WTC11 (cell line): ENCODE measurements at regions not wholly inside any gene's neighbourhood (a gene's known extent, or its start where the extent isn't known, plus 50 kb on each side); places are given as distances from the start of the nearest gene placed in this dataset.

Experiments used
- ATAC-seq: fragments of 200-7000 bp; cut with Tn5 transposase; 2 replicates; pipeline ENCODE4 v1.10.0; 2021; ENCODE audit warnings: mild to moderate bottlenecking, moderate library complexity
- CTCF ChIA-PET: fragments of 300-600 bp; sonication (Branson Sonifier 250); formaldehyde crosslinking; loops from one replicate; lab custom pipeline; 2021; ENCODE audit warnings: antibody characterized with exemption; lab: Charles Lee
- POLR2A ChIA-PET: fragments of 350-600 bp; sonication (Branson Sonifier 250); formaldehyde crosslinking; loops from one replicate; lab custom pipeline; 2021; ENCODE audit warnings: antibody characterized with exemption; lab: Charles Lee
- DNase-seq: peaks from one replicate; pipeline ENCODE4 v3.0.0; 2021; ENCODE audit warnings: low spot score
- H3K27ac Mint-ChIP-seq: 2 replicates; pipeline ENCODE4 v1.8.0; 2021; ENCODE audit warnings: mixed read lengths
- H3K27me3 Mint-ChIP-seq: 2 replicates; pipeline ENCODE4 v1.8.0; 2021; ENCODE audit warnings: low read depth, mild to moderate bottlenecking, moderate library complexity, mixed read lengths
- H3K36me3 Mint-ChIP-seq: 2 replicates; pipeline ENCODE4 v1.8.0; 2021; ENCODE audit warnings: mixed read lengths
- H3K4me1 Mint-ChIP-seq: 2 replicates; pipeline ENCODE4 v1.8.0; 2022; ENCODE audit warnings: mixed read lengths
- H3K4me3 Mint-ChIP-seq: 2 replicates; pipeline ENCODE4 v1.8.0; 2021; ENCODE audit warnings: mild to moderate bottlenecking, moderate library complexity, mixed read lengths
- H3K9me3 Mint-ChIP-seq: 2 replicates; pipeline ENCODE4 v1.8.0; 2021; ENCODE audit warnings: mixed read lengths
- CBFB ChIP-seq: sonication (generic); formaldehyde crosslinking; IDR thresholded peaks from 2 replicates; pipeline ENCODE4 v1.8.1; 2022; ENCODE audit warnings: mild to moderate bottlenecking, low read depth, missing genetic modification reagents
- CREB1 ChIP-seq: sonication (generic); formaldehyde crosslinking; IDR thresholded peaks from 2 replicates; pipeline ENCODE4 v1.8.0; 2023; ENCODE audit warnings: mild to moderate bottlenecking, missing genetic modification reagents
- CTCF ChIP-seq: fragments of 200-600 bp; IDR thresholded peaks from 2 replicates; pipeline ENCODE4 v1.8.0; 2022; ENCODE audit warnings: antibody characterized with exemption
- ELF4 ChIP-seq: sonication (generic); formaldehyde crosslinking; IDR thresholded peaks from 2 replicates; pipeline ENCODE4 v1.8.1; 2022; ENCODE audit warnings: low read depth, mild to moderate bottlenecking, moderate library complexity, missing genetic modification reagents
- FOXK1 ChIP-seq: sonication (generic); formaldehyde crosslinking; IDR thresholded peaks from 2 replicates; pipeline ENCODE4 v1.8.0; 2022; ENCODE audit warnings: mild to moderate bottlenecking, moderate library complexity, missing genetic modification reagents
- GABPB1 ChIP-seq: sonication (generic); formaldehyde crosslinking; IDR thresholded peaks from 2 replicates; pipeline ENCODE4 v1.8.1; 2023; ENCODE audit warnings: mild to moderate bottlenecking, missing genetic modification reagents
- GTF2I ChIP-seq: fragments of 250-450 bp; sonication (Bioruptor Pico); conservative IDR thresholded peaks from 2 replicates; pipeline ENCODE4 v1.4.0; 2021; ENCODE audit warnings: mild to moderate bottlenecking
- IRF2 ChIP-seq: sonication (generic); formaldehyde crosslinking; IDR thresholded peaks from 2 replicates; pipeline ENCODE4 v1.8.0; 2022; ENCODE audit warnings: low read depth, missing genetic modification reagents, borderline replicate concordance
- KAT7 ChIP-seq: sonication (generic); formaldehyde crosslinking; IDR thresholded peaks from 2 replicates; pipeline ENCODE4 v1.8.1; 2023; ENCODE audit warnings: missing genetic modification reagents, mild to moderate bottlenecking, borderline replicate concordance
- PRDM15 ChIP-seq: sonication (generic); formaldehyde crosslinking; IDR thresholded peaks from 2 replicates; pipeline ENCODE4 v1.8.0; 2022; ENCODE audit warnings: missing genetic modification reagents
- SP1 ChIP-seq: sonication (generic); formaldehyde crosslinking; conservative IDR thresholded peaks from 2 replicates; pipeline ENCODE4 v1.8.1; 2022; ENCODE audit warnings: missing genetic modification reagents
- TEAD4 ChIP-seq: sonication (generic); formaldehyde crosslinking; IDR thresholded peaks from 2 replicates; pipeline ENCODE4 v1.8.0; 2022; ENCODE audit warnings: mild to moderate bottlenecking, missing genetic modification reagents
- ZNF138 ChIP-seq: sonication (generic); formaldehyde crosslinking; conservative IDR thresholded peaks from 2 replicates; pipeline ENCODE4 v1.8.1; 2022; ENCODE audit warnings: mild to moderate bottlenecking, moderate library complexity, missing genetic modification reagents
- ZNF423 ChIP-seq: fragments of 250-450 bp; sonication (Bioruptor Pico); IDR thresholded peaks from 2 replicates; pipeline ENCODE4 v2.1.2; 2022; ENCODE audit warnings: mild to moderate bottlenecking, moderate library complexity
- ZNF532 ChIP-seq: fragments of 250-450 bp; sonication (Bioruptor Pico); IDR thresholded peaks from 2 replicates; pipeline ENCODE4 v1.9.0; 2021; ENCODE audit warnings: mild to moderate bottlenecking, borderline replicate concordance
- TF ChIP-seq, protein P1 (sequence below): sonication (generic); formaldehyde crosslinking; IDR thresholded peaks from 2 replicates; pipeline ENCODE4 v1.8.0; 2022; ENCODE audit warnings: mild to moderate bottlenecking, missing genetic modification reagents
- TF ChIP-seq, protein P2 (sequence below): sonication (generic); formaldehyde crosslinking; IDR thresholded peaks from 2 replicates; pipeline ENCODE4 v1.8.1; 2023; ENCODE audit warnings: mild to moderate bottlenecking, missing genetic modification reagents
- TF ChIP-seq, protein P3 (sequence below): sonication (generic); formaldehyde crosslinking; IDR thresholded peaks from 2 replicates; pipeline ENCODE4 v1.8.1; 2022; ENCODE audit warnings: low read depth, mild to moderate bottlenecking, moderate library complexity, missing genetic modification reagents, borderline replicate concordance

GRCh38 chr5:120927950-120928530 is 463.9 kb downstream of the PRR16 start:
- peaks cover 3% of the 10 kb centered on the region; the same call in 1 of the 2 replicates for H3K4me1 Mint-ChIP-seq
- no peak overlapping the region for H3K4me3 Mint-ChIP-seq
- TF ChIP-seq, protein P1, sequence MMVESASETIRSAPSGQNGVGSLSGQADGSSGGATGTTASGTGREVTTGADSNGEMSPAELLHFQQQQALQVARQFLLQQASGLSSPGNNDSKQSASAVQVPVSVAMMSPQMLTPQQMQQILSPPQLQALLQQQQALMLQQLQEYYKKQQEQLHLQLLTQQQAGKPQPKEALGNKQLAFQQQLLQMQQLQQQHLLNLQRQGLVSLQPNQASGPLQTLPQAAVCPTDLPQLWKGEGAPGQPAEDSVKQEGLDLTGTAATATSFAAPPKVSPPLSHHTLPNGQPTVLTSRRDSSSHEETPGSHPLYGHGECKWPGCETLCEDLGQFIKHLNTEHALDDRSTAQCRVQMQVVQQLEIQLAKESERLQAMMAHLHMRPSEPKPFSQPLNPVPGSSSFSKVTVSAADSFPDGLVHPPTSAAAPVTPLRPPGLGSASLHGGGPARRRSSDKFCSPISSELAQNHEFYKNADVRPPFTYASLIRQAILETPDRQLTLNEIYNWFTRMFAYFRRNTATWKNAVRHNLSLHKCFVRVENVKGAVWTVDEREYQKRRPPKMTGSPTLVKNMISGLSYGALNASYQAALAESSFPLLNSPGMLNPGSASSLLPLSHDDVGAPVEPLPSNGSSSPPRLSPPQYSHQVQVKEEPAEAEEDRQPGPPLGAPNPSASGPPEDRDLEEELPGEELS = no peak
- TF ChIP-seq ZNF138 (no peak), FOXK1 (CRISPR knock-in tag) (no peak), IRF2 (CRISPR knock-in tag) (no peak), CBFB (CRISPR knock-in tag) (no peak), ZNF423 (CRISPR knock-in tag) (no peak), ZNF532 (no peak), CTCF (no peak), TEAD4 (CRISPR knock-in tag) (no peak)
- TF ChIP-seq, protein P2, sequence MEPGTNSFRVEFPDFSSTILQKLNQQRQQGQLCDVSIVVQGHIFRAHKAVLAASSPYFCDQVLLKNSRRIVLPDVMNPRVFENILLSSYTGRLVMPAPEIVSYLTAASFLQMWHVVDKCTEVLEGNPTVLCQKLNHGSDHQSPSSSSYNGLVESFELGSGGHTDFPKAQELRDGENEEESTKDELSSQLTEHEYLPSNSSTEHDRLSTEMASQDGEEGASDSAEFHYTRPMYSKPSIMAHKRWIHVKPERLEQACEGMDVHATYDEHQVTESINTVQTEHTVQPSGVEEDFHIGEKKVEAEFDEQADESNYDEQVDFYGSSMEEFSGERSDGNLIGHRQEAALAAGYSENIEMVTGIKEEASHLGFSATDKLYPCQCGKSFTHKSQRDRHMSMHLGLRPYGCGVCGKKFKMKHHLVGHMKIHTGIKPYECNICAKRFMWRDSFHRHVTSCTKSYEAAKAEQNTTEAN (CRISPR knock-in tag) = no peak
- TF ChIP-seq, protein P3, sequence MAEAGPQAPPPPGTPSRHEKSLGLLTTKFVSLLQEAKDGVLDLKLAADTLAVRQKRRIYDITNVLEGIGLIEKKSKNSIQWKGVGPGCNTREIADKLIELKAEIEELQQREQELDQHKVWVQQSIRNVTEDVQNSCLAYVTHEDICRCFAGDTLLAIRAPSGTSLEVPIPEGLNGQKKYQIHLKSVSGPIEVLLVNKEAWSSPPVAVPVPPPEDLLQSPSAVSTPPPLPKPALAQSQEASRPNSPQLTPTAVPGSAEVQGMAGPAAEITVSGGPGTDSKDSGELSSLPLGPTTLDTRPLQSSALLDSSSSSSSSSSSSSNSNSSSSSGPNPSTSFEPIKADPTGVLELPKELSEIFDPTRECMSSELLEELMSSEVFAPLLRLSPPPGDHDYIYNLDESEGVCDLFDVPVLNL (CRISPR knock-in tag) = no peak
- H3K27ac Mint-ChIP-seq = no peak overlapping the region
- no peaks in the 10 kb centered on the region for H3K27me3 Mint-ChIP-seq
- H3K9me3 Mint-ChIP-seq = no peaks in the 10 kb centered on the region
- DNase-seq (no peak), ATAC-seq (no peak)
- no peaks in the 10 kb centered on the region for H3K36me3 Mint-ChIP-seq
- ChIA-PET POLR2A (no interaction called here), CTCF (no interaction called here)

DNA sequence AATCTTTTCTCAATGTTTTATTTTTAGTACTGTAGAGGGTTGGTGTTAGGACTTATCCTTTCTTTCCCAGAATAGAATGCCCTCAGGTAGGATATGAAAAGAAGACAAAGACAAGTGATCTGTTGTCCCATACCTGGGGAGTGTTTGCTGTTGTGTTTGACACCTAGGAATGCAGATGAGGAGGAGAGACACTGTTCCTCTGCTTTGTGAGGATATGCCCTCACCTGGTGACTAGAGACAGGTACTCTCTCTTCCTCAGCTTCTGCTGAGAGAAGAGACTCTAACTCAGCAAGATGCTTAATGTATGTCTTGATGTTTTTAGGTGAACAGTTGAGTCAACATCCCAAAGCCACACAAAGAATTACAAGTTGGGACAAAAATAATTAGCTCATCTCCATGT is 468.4 kb downstream of the PRR16 start:
- Mint-ChIP-seq H3K9me3 (peaks cover 4% of the 10 kb centered on the region; the same call in 1 of the 2 replicates), H3K4me3 (no peak overlapping the region), H3K36me3 (0 out of 2 replicates have a peak, but pooled peaks cover 3% of the 10 kb centered on the region), H3K4me1 (peaks cover 3% of the 10 kb centered on the region; the same call in 1 of the 2 replicates), H3K27me3 (no peaks in the 10 kb centered on the region; the same call in 1 of the 2 replicates), H3K27ac (no peak overlapping the region)
- CTCF ChIA-PET = no interaction called here
- POLR2A ChIA-PET = no interaction called here
- ATAC-seq (peak; percentile 78), DNase-seq (no peak)
- TF ChIP-seq CTCF (no peak), PRDM15 (CRISPR knock-in tag) (no peak), KAT7 (CRISPR knock-in tag) (no peak), ELF4 (CRISPR knock-in tag) (no peak), CREB1 (CRISPR knock-in tag) (no peak), ZNF138 (no peak), GTF2I (CRISPR knock-in tag) (no peak), SP1 (CRISPR knock-in tag) (no peak), GABPB1 (no peak)
